HS-27A (cell line): ENCODE measurements at regions not wholly inside any gene's neighbourhood (a gene's known extent, or its start where the extent isn't known, plus 50 kb on each side); places are given as distances from the start of the nearest gene placed in this dataset.
A peak's percentile ranks its signal among the peaks of the same experiment; 100 is the strongest.

ENCODE experiments used
- DNase-seq: peaks from one replicate; pipeline ENCODE4 v3.0.0-alpha.2; 2012; ENCODE audit warnings: low read depth, missing footprints

DNA sequence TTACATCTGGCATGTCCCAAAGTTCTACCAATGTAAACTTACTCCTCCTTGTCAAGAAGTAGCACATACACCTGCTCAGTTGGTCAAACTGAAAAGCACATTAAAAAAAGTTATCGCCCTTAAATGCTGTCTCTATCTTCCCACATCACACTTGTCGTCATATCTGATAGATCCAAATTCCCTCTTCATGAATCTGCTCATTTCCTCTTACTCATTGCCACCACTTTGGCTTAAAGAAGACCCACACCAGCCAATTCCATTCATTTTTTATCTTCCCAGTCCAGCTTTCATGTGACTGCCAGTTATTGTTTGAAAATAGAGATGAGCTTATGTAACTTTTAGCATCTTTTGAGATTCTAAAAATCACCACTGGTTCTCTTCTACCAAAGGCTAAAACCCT lies 305.9 kb upstream of the MTNR1B start:
- DNase-seq: peak; percentile 17

DNA sequence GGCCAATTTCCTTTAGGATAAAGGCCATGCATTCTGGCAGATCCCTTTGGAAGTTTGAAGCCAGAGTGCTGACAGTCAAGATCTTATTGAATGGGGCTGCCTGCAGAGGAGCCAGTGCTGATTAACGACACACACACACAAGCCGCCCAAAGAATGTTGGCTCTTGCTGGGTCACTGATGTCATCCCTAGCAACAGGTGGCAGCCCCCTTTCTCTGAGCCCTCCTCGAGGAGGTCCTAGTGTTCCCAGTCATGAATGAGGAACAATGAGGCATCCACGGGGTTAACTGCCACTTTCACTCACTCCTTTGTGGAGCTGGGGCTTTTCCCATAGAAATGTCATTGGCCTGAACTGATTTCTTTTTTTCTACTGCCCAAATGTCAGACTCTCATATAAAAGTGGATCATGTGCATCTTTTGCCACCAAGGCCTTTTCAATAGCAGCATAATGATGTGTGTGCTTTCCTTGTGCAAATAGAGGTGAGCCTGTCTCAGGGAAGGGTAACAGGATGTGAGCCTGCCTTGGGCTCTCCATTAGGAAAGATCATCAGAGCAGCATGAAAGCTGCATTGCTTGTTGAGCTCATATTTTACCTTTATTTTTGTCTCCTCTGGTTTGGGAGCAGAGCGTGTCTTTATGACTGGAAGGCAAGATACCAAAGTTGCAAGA lies 301.8 kb upstream of the MTNR1B start:
- no peak for DNase-seq

DNA sequence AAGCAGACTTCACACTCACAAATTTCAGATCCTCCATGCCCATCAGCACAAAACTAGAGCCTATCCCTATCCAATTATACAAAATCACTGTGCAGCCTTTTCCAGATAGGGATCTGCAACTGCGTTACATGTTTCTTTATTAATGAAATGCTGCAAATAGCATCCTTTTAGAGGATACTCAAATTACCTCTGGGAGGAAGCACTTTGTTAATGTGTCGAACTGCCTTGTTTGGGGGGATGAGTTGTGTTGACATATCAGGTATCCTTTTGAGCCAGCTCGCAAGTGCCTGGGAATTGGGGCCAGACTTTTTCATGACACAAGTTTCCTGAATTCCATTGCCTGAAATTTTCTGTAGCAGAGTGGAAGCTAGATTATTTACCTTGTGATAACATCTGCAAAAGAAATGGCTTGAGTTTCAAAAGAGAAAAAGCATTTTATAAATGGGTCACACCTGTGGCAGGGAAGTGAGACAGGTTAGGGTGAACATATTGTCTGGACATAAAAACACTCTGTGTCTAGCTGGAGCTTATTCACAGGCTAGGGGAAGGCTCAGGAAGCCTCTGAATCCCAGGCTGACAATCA lies 299.1 kb upstream of the MTNR1B start:
- no peak for DNase-seq

DNA sequence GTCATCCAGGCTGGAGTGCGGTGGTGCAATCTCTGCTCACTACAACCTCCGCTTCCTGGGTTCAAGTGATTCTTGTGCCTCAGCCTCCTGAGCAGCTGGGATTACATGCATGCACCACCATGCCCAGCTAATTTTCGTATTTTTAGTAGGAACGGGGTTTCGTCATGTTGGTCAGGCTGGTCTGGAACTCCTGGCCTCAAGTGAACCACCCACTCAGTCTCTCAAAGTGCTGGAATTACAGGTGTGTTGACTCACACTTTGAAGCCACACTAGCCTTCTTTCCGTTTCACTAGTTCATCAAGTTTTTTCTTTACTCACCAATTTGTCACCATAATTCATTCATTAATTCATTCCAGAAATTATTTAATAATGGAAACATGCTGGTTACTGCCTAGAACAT lies 298.4 kb upstream of the MTNR1B start:
- DNase-seq: no peak

DNA sequence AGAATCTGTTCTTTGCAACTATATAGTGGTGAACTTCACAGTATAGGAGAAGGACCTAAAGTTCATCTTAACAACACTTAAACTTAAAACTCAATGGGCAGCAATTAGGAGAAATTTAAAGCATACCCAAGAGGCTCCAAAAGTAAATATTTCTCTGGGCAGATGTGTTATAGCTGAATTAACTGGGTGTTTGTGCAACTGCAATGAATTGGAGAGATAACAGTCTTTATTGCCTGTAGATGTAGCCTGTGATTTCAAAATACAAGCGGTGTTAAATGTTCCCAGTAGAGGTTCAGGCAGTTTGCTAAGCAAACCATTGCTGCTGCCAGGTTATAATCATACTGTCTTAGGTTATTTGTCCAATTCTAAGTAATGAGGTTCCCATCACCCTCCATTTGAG lies 294.1 kb upstream of the MTNR1B start:
- no peak for DNase-seq

DNA sequence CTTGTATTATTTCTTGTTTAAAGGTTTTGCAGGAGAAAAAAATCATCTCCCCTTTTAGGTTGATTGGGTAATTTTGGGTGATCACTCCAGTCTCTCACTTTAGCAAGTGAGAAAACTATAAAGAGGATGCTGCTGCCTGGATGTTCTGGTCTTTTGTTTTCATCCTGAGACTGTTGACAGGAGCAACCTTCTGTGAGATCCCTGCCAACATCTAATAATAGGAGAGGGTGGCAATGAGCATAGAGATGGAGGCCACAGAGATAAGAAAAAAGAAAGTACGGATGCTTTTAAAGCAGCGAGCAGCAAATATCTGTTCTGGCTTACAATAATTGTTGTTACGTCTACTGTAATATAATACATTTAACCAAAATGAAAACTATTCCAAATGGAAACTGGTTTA lies 293.6 kb upstream of the MTNR1B start:
- DNase-seq: no peak

DNA sequence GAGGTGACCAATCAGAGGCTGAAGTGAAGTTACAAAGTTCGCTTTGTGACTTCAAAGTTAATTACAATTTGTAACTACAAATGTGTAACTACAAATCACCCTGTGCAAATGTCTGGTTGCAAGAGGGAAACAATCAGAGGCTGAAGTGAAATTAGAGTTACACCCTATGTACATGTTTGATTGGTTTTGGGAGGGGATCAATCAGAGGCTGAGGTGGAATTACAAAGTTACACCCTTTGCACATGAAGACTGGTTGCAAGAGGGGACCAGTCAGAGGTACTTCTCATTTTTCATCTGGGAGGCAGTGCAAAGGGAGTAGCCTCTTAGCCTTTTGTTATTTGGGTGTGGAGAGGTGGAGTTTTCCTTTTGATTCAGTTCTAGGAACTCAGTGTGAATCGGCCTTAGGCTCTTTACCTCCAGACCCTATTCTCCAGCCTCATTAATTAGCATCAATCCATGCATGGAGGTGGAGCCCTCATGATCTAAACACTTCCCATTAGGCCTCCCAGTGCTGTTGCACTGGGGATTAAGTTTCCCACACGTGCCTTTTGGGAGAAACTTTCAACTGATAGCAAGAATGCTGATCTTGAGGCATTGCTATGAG lies 291.3 kb upstream of the MTNR1B start:
- DNase-seq: no peak

DNA sequence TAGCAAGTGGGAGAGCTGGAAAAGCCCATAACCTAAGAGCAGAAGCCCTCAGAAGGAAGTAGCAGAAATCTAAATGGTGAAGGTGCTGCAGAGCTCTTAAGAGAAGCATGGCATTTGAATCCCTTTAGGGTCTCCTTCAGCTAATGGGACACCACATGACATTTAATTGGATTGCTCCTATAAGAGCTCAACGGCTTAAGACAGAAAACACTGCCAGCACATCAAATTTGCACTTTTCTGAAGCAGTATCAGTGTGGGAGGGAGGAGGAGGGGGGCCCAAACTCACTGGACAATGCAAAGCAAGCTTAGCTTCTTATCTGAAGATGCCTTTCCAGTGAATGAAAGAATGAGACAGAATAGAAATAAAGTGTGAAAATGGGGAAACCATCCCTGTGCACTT lies 287.9 kb upstream of the MTNR1B start:
- no peak for DNase-seq

DNA sequence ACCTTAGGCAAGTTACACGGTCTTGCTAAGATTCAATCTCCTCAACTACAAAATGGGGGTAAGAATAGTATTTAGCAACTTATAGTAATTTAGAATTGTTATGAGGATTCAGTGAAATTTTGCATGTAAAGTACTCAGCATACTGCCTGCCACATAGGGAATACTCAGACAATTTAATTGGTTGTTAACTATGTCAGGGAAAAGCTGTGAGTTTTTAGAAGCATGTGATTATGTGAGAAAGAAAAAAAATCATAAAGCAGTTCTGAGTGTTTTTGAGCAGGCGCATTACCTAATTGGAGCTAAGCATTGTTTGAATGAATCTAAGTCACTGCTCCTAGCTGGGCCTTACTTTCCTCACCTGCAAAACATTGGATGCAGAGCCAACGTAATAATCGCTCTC lies 287.3 kb upstream of the MTNR1B start:
- no peak for DNase-seq

DNA sequence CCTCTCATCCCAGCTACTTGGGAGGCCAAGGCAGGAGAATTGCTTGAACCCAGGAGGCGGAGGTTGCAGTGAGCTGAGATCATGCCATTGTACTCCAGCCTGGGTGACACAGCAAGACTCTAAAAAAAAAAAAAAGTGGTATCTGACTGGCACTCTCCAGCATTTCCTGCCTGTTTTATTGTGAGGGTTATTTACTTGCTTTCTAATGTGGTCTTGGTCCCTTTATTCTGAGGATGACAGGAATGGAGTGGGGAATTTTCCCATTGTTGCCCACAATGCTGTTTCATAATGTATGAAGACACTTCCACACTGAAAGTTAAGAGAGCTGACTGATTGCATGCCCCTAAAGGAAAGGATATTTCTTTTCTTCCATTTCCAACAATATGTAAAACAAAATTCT lies 286.5 kb upstream of the MTNR1B start:
- DNase-seq: no peak

DNA sequence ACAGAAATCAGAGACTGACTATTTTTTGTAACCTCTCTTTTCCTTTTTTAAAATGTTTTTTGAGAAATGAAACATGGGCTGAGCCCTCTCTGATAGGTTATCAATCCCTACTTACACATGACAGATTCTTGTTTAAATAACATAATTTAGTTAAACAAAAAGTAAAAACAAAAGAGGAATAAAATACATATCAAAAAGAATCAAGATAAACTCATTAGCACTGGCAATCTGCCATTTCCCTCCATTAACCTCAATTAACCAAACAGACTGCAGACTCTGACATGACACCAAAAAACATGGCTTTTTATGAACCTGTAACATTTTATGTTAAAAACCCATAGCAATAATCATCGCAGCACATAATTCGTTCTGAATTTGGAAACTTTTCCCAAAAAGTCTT lies 284.4 kb upstream of the MTNR1B start:
- no peak for DNase-seq

DNA sequence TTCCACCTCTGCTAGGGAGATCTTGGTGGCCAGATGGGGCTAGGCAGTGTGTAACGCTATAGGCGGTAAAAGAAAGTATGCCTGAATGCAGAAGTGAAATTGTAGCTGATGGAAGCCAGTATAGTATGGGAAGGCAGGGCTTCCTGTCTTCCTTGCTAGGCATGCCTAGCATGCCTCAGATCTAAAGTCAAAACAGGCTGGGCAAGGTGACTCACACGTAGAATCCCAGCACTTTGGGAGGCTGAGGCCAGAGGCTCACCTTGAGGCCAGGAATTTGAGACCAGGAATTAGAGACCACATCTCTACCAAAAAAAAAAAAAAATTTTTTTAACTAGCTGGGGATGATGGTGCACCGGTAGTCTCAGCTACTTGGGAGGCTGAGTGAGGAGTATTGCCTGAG lies 281.7 kb upstream of the MTNR1B start:
- no peak for DNase-seq

DNA sequence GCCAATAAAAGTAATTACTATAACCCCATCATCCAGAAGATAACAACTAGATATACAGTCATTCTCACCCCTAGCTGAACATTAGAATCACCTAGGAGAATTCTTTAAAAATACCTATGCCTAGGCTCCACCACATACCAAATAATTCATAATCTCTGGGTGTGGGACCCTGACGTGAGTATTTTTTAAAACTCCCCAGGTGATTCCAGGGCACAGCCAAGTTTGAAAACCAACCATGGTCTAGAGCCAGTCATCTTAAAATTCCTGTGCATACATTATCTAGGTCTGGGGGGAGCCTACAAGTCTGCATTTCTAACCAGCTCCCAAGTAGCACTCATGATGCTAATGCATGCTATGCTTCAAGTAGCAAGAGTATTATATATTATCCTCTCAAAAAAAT lies 281.0 kb upstream of the MTNR1B start:
- DNase-seq: no peak

DNA sequence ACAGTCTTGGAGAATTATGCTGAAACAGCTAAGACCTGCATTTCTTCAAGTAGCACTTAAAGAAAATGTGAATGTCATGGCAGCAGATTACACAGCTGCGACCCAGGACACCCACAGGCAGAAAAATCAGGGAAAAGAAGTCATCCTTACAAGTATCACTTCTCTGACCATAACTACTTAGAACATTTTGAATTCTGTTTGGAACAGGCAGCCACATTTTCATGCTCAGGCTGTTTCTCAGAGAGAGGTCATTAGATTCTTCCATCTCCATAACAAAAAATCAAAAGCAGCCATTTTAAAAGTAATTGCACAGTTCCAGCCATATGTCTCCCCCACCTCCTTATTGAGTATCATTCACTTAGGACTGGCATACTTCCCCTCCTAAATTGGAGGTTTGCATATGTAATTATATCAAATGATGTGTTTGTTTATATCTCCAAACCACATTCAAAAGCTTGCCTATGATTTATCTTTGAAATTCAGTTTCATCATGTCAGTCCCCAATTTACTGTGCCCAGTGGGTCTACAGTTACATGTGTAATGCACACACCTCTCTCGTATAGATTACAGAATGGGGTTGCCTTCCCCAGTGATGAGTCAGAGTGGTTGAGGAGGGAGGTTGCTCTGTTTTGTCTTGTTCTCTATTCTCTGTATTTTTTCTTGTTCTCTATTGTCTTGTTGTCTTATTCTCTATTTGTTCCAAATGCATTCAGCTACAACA lies 276.5 kb upstream of the MTNR1B start:
- no peak for DNase-seq

DNA sequence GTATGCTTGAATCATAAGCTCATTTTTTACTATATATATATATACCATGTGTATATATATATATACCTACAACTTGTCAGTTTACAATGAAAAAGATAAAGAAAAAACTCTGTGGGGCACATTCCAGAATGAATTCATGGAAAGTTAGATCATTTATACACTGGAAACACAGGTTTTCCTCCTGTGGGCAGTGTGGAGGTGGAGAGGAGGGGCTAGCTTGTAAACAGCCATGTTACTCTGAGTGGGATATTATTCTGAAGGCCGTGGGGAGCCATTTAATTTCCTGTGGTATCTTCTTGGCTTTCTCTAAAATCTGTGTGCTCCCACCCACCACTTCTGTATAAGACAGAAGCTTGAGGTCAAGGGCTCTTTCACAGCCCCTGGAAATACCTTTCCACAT lies 273.4 kb upstream of the MTNR1B start:
- no peak for DNase-seq

DNA sequence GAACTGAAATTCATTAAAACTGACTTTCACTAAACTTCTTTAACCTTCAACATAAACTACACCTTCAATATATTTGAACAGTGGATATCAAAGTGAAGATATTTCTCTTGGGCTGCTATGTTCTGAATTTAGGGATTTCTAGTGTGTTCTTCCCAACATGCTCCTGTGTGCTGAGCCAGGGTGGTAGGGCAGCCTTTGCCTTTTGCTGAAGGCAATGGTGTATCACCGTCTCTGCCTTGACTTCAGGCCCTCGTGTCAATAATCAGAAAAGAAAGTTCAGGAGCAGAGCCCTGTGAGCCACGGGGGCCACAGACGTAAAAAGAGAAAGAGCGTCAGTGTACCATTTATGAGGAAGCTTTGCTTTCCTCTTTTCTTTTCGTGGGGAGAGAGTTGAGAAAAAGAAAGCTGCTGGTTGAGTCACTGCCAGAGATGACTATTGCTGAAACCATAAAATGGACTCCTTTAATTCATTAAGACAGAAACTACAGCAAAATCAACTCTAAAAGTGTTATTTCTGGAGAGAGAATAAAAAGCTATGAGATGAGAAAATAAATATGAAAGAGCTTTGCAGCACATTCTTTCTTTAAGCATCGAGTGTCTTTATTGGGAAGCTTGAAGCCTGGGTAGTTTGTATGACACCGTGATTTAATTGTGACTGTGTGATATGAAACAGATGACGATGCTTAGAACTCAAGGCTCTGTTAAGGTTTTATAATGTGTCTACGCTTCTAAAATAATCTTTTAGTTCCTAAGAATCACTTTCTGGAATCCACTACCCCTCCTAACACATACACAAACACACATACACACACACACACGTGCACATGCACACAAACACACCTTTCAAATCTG lies 271.8 kb upstream of the MTNR1B start:
- no peak for DNase-seq

DNA sequence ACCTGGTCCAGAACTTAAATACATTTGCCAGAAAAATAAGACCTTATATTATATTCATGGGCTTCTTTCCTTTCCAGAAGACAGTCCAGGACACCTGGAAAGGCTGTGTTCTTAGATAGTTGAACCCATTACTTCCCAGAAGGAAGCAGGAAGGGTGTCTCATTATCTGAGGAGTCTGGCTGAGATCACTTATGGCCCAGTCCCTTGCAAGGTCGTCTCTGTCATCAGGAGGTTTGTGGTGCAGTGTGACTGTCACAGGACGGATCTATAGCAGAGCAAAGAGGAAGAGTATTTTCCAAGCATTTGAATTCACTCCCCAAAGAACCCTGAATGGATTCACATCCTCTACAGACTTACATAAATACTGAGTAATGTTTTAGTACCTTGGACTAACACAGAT lies 270.7 kb upstream of the MTNR1B start:
- DNase-seq: no peak

DNA sequence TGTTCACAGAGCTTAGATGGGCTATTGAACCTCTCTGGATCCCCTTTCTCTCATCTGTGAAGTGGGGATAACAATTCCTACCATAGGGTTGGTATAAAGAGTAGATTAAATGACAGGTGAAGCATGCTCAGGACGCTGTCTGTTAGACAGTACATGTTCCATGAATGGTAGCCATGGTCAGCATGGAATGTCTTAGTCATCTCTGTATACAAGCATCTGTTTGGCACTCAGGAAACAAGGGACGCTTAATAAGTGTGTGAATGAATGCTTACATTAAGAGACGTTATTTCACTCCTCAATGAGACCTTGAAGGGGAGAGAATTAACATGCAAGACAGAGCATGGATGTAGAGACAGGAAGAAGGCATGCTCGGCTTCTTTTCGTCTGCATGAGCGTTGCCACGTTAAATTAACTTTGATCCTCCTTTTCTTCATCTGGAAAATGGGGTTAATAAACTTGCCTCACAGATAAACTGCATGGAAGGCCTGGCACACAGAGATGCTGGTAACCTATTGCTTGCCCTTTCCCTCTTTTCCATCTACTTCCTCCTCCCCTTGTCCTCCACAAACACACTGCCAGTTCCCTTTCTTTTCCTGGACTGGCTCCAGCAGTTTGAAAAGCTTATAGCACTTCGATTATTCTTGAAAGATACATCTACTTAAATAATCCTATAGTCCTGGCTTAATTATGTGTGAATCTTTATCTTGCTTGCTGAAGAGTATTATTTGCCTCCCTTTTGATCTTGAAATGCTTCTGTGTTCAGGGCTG lies 267.2 kb upstream of the MTNR1B start:
- no peak for DNase-seq

DNA sequence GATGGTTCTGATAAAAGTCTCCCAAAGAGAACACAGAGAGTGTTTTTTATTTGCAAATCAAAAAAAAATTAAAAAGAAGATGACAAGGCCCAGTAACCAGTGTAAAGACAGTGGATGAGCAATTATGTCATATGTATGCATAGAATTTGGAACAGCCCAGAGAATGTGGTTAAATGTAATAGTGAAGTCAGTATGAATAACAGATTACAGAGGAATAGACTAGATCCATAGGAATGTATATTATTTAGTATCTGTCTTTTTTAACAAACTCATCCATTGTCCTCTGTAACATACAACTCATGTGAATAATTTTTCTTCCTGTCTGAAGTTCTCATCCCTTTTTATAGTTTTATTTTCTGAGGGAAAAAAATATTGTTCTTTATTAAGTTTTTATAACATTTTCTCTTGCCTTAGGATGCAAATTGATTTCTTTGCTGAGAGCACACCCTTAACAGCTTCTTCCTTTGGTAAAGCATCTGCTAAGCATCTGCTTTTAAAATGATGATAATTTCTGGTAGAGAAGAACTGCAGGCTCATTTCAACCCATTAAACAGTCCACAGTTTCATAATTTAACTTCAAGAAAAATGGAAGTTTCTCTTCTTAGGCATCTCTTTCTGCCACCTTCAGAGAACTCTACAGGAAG lies 266.5 kb upstream of the MTNR1B start:
- no peak for DNase-seq

DNA sequence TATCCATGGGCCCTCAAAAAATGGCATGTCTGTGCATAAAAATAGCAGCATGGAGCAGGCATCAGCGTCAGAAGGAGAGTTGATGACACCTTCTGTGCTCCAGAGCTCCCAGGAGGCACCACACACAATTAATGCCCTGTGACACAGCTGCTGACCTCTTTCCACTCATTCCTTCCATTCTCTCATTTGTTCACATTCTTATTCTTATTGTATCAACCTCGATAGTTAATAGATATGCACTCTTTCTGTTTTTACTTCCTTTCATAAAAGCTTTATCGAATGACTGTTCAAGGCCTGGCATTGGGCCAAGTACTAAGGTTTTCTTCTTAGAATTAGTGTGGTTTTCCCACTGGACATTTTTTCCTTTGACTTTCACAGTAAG lies 266.0 kb upstream of the MTNR1B start:
- DNase-seq: peak; percentile 30

DNA sequence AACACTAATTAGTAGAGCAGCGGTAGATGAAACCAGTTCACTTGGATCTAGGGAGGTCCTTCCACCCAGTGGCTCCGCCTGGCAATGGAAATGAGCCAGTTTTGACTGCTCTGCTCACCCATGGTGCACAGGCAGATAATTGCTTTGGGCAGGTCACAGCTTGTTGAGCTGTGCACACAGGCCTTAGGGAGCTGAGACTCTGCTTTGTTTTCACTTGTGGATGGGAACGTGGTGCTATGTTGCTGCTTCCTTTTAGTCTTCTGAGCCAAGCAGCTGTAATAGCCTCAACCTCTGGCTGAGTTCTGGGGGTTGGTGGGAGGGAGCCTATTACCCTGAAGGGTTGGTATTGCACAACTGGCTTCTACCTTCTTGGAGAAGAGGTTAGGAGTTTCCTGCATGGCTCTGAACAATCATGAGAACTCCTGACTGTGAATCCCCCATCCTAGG lies 262.3 kb upstream of the MTNR1B start:
- DNase-seq: no peak
